ENCODE measurements at regions not wholly inside any gene's neighbourhood (a gene's known extent, or its start where the extent isn't known, plus 50 kb on each side); places are given as distances from the start of the nearest gene placed in this dataset.
"Not testable (repeated sequence)": the region's sequence is repeated elsewhere in the genome, so short reads cannot be mapped to it uniquely, and the experiment has no call there.

GRCh38 chr5:124888050-124888506 is 141.6 kb upstream of the ZNF608 start:
- H3K27me3 ChIP-seq, result no peaks in the 10 kb centered on the region
- no peak for TF ChIP-seq POLR2A (IDR thresholded peaks at IDR 0.05)
- TF ChIP-seq CTCF (IDR thresholded peaks at IDR 0.05), result no peak
- H3K4me3 ChIP-seq (replicated peaks in 1 of 3), result no peak overlapping the region
- no peak for DNase-seq
- H3K36me3 ChIP-seq, result no peaks in the 10 kb centered on the region
- intact Hi-C loops (cut with DNase I), result no loop called here
- peaks cover 9 to 10% of the 10 kb centered on the region in 2 donors for H3K4me1 ChIP-seq
- no peaks in the 10 kb centered on the region for H3K9me3 ChIP-seq
- no peak overlapping the region for H3K27ac ChIP-seq
- 60 to 61% methylated on average over 6 of the region's 6 CpGs for WGBS, 2 donors

GRCh38 chr5:124888622-124889485 is 142.4 kb upstream of the ZNF608 start:
- Histone ChIP-seq H3K4me1 (peaks cover 9 to 10% of the 10 kb centered on the region in 2 donors), H3K9me3 (no peaks in the 10 kb centered on the region), H3K27ac (no peak overlapping the region), H3K27me3 (no peaks in the 10 kb centered on the region), H3K36me3 (no peaks in the 10 kb centered on the region), H3K4me3 (replicated peaks in 1 of 3) (no peak overlapping the region)
- TF ChIP-seq CTCF (IDR thresholded peaks at IDR 0.05), result no peak
- TF ChIP-seq POLR2A (IDR thresholded peaks at IDR 0.05), result no peak
- DNase-seq, result no peak
- 57 to 69% methylated on average over 6 of the region's 6 CpGs for WGBS, 2 donors
- intact Hi-C loops (cut with DNase I), result no loop called here

- H3K4me3 ChIP-seq (replicated peaks in 1 of 3), result no peak overlapping the region
- peaks cover 9 to 10% of the 10 kb centered on the region in 2 donors for H3K4me1 ChIP-seq
- DNase-seq, result no peak
- no peaks in the 10 kb centered on the region for H3K36me3 ChIP-seq
- H3K9me3 ChIP-seq, result no peaks in the 10 kb centered on the region
- no peak for TF ChIP-seq POLR2A (IDR thresholded peaks at IDR 0.05)
- WGBS, 2 donors, result 79 to 81% methylated on average over 2 of the region's 2 CpGs
- intact Hi-C loops (cut with DNase I), result no loop called here
- no peaks in the 10 kb centered on the region for H3K27me3 ChIP-seq
- no peak overlapping the region for H3K27ac ChIP-seq
Observed at GRCh38 chr5:124889486-124889825, 143.0 kb upstream of the ZNF608 start.

GRCh38 chr5:124889850-124890249 is 143.4 kb upstream of the ZNF608 start:
- intact Hi-C loops (cut with DNase I), result no loop called here
- TF ChIP-seq POLR2A (IDR thresholded peaks at IDR 0.05) (no peak), CTCF (IDR thresholded peaks at IDR 0.05) (no peak)
- Histone ChIP-seq H3K36me3 (no peaks in the 10 kb centered on the region), H3K9me3 (no peaks in the 10 kb centered on the region), H3K27ac (no peak overlapping the region), H3K27me3 (no peaks in the 10 kb centered on the region), H3K4me1 (peaks cover 9 to 10% of the 10 kb centered on the region in 2 donors), H3K4me3 (replicated peaks in 1 of 3) (no peak overlapping the region)
- DNase-seq, result no peak
- 83 to 90% methylated on average over 5 of the region's 5 CpGs for WGBS, 2 donors

GRCh38 chr5:124890442-124890841 is 144.0 kb upstream of the ZNF608 start:
- H3K27ac ChIP-seq; H3K9me3 ChIP-seq; DNase-seq; intact Hi-C loops (cut with DNase I); H3K4me3 ChIP-seq (replicated peaks in 1 of 3); H3K36me3 ChIP-seq; H3K4me1 ChIP-seq; H3K27me3 ChIP-seq: not testable (repeated sequence)
- WGBS, 2 donors, result 100% methylated on average over 4 of the region's 4 CpGs

GRCh38 chr5:124891179-124891578 is 144.7 kb upstream of the ZNF608 start:
- TF ChIP-seq CTCF (IDR thresholded peaks at IDR 0.05) (no peak), POLR2A (IDR thresholded peaks at IDR 0.05) (no peak)
- Histone ChIP-seq H3K9me3 (no peaks in the 10 kb centered on the region), H3K36me3 (no peaks in the 10 kb centered on the region), H3K4me1 (peaks cover 9 to 10% of the 10 kb centered on the region in 2 donors), H3K27ac (no peak overlapping the region), H3K27me3 (no peaks in the 10 kb centered on the region), H3K4me3 (replicated peaks in 1 of 3) (no peak overlapping the region)
- no peak for DNase-seq
- intact Hi-C loops (cut with DNase I), result no loop called here
- WGBS, 2 donors, result 95 to 96% methylated on average over 4 of the region's 4 CpGs
